ENCODE measurements at regions not wholly inside any gene's neighbourhood (a gene's known extent, or its start where the extent isn't known, plus 50 kb on each side); places are given as distances from the start of the nearest gene placed in this dataset.

DNA sequence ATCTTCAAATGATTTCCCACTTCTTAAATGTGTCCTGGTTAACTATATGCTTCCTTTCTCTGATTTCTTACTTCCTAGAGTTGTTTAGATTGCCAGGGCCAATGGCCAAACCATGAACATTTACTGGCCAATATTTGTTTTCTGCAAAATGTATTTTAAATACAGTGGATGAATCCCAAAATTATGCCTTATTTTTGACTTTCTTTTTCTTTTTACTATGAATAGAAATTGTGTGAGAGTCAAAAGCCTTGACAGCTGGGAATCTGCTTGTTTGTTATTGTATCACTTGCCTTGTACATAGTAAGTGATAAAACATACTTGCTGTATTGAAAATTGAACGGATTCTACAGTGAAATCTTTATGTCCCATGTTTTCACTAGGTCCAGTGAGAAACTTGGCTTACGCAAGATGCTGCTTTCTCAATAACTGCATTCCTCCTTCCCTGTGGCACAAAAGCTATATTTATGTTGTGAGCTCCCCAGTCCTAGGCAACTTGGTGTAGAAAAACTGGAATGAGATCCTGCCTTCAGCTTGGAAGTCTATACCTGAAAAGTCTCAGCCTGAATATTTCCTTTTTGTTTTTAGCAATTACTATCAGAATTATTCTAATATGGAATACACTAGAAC lies 295.2 kb downstream of the EPHA7 start:
- no peaks in the 10 kb centered on the region for H3K27me3 ChIP-seq
- H3K27ac ChIP-seq = no peak overlapping the region
- no peaks in the 10 kb centered on the region for H3K9me3 ChIP-seq
- H3K4me1 ChIP-seq = no peaks in the 10 kb centered on the region
- H3K4me3 ChIP-seq = no peak overlapping the region
- intact Hi-C loops (cut with DNase I) = no loop called here
- H3K36me3 ChIP-seq = no peaks in the 10 kb centered on the region
- TF ChIP-seq POLR2A (IDR thresholded peaks at IDR 0.05) (no peak), POLR2AphosphoS5 (IDR thresholded peaks at IDR 0.05; ENCODE audit: insufficient read depth in 1 of 2, low read depth in 1 of 2) (no peak)
- TF ChIP-seq, protein P1, sequence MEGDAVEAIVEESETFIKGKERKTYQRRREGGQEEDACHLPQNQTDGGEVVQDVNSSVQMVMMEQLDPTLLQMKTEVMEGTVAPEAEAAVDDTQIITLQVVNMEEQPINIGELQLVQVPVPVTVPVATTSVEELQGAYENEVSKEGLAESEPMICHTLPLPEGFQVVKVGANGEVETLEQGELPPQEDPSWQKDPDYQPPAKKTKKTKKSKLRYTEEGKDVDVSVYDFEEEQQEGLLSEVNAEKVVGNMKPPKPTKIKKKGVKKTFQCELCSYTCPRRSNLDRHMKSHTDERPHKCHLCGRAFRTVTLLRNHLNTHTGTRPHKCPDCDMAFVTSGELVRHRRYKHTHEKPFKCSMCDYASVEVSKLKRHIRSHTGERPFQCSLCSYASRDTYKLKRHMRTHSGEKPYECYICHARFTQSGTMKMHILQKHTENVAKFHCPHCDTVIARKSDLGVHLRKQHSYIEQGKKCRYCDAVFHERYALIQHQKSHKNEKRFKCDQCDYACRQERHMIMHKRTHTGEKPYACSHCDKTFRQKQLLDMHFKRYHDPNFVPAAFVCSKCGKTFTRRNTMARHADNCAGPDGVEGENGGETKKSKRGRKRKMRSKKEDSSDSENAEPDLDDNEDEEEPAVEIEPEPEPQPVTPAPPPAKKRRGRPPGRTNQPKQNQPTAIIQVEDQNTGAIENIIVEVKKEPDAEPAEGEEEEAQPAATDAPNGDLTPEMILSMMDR (IDR thresholded peaks at IDR 0.05) = no peak
- DNase-seq (ENCODE audit: extremely low spot score in 2 of 2) = no peak

DNA sequence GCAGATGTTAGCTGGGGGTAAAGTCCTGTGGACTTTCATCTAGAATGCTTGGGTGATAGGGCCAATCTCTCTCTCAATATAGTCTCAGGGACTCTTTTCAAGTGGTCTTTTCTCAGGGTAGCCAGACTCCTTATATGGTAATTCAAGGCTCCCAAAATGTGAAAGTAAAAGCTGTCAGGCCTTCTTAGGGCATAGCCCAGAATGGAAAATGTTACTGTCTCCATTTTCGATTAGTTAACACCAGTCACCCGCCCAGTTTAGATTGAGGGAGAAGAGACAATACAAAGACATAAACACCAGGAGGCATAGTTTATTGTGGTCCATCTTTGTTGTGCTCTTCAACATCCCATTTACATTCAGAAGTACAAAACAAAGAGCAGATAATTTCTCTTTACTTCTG lies 295.8 kb downstream of the EPHA7 start:
- intact Hi-C loops (cut with DNase I) = no loop called here
- H3K36me3 ChIP-seq = no peaks in the 10 kb centered on the region
- H3K27ac ChIP-seq = no peak overlapping the region
- no peak for TF ChIP-seq POLR2AphosphoS5 (IDR thresholded peaks at IDR 0.05; ENCODE audit: insufficient read depth in 1 of 2, low read depth in 1 of 2)
- TF ChIP-seq, protein P1 (IDR thresholded peaks at IDR 0.05) = no peak
- TF ChIP-seq POLR2A (IDR thresholded peaks at IDR 0.05) = no peak
- H3K4me1 ChIP-seq = no peaks in the 10 kb centered on the region
- H3K4me3 ChIP-seq = no peak overlapping the region
- DNase-seq (ENCODE audit: extremely low spot score in 2 of 2) = no peak
- no peaks in the 10 kb centered on the region for H3K9me3 ChIP-seq
- no peaks in the 10 kb centered on the region for H3K27me3 ChIP-seq

- Histone ChIP-seq H3K9me3 (no peaks in the 10 kb centered on the region), H3K27ac (no peak overlapping the region), H3K4me1 (no peaks in the 10 kb centered on the region), H3K27me3 (no peaks in the 10 kb centered on the region), H3K36me3 (no peaks in the 10 kb centered on the region), H3K4me3 (no peak overlapping the region)
- DNase-seq (ENCODE audit: extremely low spot score in 2 of 2) = no peak
- intact Hi-C loops (cut with DNase I) = no loop called here
- TF ChIP-seq POLR2AphosphoS5 (IDR thresholded peaks at IDR 0.05; ENCODE audit: insufficient read depth in 1 of 2, low read depth in 1 of 2) = no peak
- TF ChIP-seq, protein P1 (IDR thresholded peaks at IDR 0.05) = no peak
- no peak for TF ChIP-seq POLR2A (IDR thresholded peaks at IDR 0.05)
Observed at GRCh38 chr6:93120154-93120742, 299.1 kb downstream of the EPHA7 start.

DNA sequence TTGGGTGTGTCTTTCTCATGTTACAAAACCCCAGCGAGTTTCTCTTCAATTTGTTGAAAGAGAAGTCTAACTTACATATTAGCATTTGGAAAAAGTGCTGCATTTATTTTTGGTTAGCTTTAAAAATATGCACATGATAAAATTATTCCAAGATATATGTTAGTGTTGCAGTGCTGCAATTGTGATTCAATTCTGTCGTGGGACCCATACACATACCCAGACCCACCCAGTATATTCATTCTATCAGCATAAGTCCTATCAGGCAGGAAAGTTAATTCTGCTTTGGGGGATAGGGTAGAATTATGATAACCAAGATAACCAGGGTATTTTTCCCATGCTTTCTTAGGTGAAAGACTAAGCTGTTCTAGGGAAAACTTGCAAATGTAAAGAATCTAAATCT lies 313.5 kb downstream of the EPHA7 start:
- Histone ChIP-seq H3K4me1 (no peaks in the 10 kb centered on the region), H3K36me3 (no peaks in the 10 kb centered on the region), H3K27me3 (no peaks in the 10 kb centered on the region), H3K4me3 (no peak overlapping the region), H3K9me3 (no peaks in the 10 kb centered on the region), H3K27ac (no peak overlapping the region)
- DNase-seq (ENCODE audit: extremely low spot score in 2 of 2) = no peak
- intact Hi-C loops (cut with DNase I) = no loop called here
- TF ChIP-seq POLR2AphosphoS5 (IDR thresholded peaks at IDR 0.05; ENCODE audit: insufficient read depth in 1 of 2, low read depth in 1 of 2) = no peak

DNA sequence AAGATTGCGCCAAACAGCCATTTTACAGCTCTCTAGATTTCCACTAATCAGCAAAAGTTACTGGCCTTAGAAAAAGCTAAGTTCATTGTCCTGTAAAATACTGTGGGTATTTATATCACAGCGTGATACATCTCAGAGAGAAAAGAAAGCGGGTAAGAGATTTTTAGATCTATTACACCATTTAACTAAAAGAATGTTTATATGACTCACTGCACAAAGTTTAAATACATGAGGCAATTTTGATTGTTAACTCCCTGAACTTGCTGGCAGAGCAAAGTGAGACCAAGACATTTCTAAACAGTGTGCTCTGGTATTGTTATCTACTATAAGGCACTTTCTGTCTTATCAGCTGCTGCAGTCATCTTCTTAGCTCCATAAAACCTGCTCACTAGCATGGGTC lies 314.3 kb downstream of the EPHA7 start:
- Histone ChIP-seq H3K4me1 (no peaks in the 10 kb centered on the region), H3K9me3 (no peaks in the 10 kb centered on the region), H3K36me3 (no peaks in the 10 kb centered on the region), H3K4me3 (no peak overlapping the region), H3K27me3 (no peaks in the 10 kb centered on the region), H3K27ac (no peak overlapping the region)
- intact Hi-C loops (cut with DNase I) = no loop called here
- TF ChIP-seq POLR2A (IDR thresholded peaks at IDR 0.05) (no peak), POLR2AphosphoS5 (IDR thresholded peaks at IDR 0.05; ENCODE audit: insufficient read depth in 1 of 2, low read depth in 1 of 2) (no peak)
- TF ChIP-seq, protein P1 (IDR thresholded peaks at IDR 0.05) = no peak
- DNase-seq (ENCODE audit: extremely low spot score in 2 of 2) = no peak
